GM23248 (cell line): ENCODE measurements at regions not wholly inside any gene's neighbourhood (a gene's known extent, or its start where the extent isn't known, plus 50 kb on each side); places are given as distances from the start of the nearest gene placed in this dataset.

Source experiments
- EZH2 ChIP-seq: fragments of 200-600 bp; sonication (generic); IDR thresholded peaks from 2 replicates; pipeline ENCODE4 v1.6.1; 2018; ENCODE audit warnings: antibody characterized with exemption, mild to moderate bottlenecking; ENCODE audit not compliant: insufficient read depth, poor library complexity, severe bottlenecking
- EZH2phosphoT487 ChIP-seq: fragments of 200-600 bp; sonication (generic); IDR thresholded peaks from 2 replicates; pipeline ENCODE4 v1.6.1; 2018; ENCODE audit warnings: antibody characterized with exemption, moderate library complexity, mild to moderate bottlenecking, low read depth; ENCODE audit not compliant: insufficient read depth

DNA sequence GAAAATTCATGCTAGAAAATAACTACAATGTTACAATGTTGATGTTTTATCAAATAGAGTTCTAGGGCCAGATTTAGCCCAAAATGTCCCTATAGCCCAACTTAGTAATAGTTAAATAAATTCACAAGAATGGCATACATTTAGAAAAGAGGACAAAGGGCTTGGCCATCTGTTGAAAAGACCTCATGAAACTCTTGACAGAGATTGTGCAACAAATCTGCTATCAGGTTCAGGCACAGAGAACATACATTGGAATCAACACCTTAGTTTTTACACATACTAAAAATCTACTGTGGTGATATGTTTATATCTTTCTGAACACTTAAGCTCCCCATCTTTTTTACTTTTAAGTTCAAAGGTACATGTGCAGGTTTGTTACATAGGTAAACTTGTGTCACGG, 298.3 kb upstream of the DACH1 start:
- TF ChIP-seq EZH2 (no peak), EZH2phosphoT487 (no peak)
